Mammary epithelial cell (primary cell): ENCODE measurements at regions not wholly inside any gene's neighbourhood (a gene's known extent, or its start where the extent isn't known, plus 50 kb on each side); places are given as distances from the start of the nearest gene placed in this dataset.

Experiments used
- EZH2 ChIP-seq: IDR thresholded peaks from 2 replicates; pipeline ENCODE4 v1.6.1; 2012; ENCODE audit warnings: low read length, inconsistent platforms, borderline replicate concordance
- TF ChIP-seq, protein P1 (sequence below), 2 donors: IDR thresholded peaks in 1 of 2; conservative IDR thresholded peaks in 1 of 2; 2 replicates each; pipeline ENCODE4 v1.5.1; 2011 to 2012; ENCODE audit warnings: inconsistent platforms in 2 of 2, low read length in 2 of 2, mild to moderate bottlenecking in 2 of 2, control low read depth in 1 of 2, low read depth in 1 of 2; ENCODE audit not compliant: insufficient read depth in 1 of 2; ENCODE audit errors: extremely low read depth in 1 of 2

DNA sequence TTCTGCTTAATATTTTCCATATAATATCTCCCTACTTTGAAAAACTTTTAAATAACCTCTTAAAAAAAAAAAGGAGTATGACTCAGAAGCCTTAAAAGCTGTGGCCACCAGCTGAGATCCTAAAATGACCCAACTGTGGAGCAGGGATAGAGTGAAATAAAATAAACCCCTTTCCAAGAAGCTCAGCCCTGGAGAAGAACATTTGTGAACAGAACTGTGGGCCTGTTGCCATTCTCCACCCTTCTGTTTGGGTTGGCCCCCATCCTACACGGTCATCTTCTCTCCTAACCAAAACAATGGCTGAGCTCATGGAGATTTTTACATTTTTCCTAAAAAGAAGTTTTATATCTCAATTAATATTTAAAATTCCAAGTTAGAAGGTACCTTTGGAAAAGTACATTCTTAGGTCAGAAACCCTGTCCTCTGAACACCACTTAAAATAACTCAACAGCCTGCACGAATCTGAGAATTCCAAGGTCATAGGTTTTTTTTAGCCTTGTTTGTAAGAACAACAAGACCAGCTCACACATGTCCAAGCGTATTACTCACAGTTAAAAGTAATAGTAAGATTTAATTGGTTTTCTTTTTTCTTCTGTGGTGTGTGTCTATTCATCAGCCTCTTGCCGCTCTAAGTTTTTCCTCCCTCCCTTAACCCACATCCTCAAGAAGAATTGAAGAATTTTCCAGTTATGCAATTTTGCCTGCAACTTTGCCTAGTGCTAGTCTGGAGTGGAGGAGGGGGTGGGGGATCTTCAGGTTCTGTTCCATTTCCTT is 107.7 kb upstream of the ERRFI1 start:
- TF ChIP-seq, protein P1, sequence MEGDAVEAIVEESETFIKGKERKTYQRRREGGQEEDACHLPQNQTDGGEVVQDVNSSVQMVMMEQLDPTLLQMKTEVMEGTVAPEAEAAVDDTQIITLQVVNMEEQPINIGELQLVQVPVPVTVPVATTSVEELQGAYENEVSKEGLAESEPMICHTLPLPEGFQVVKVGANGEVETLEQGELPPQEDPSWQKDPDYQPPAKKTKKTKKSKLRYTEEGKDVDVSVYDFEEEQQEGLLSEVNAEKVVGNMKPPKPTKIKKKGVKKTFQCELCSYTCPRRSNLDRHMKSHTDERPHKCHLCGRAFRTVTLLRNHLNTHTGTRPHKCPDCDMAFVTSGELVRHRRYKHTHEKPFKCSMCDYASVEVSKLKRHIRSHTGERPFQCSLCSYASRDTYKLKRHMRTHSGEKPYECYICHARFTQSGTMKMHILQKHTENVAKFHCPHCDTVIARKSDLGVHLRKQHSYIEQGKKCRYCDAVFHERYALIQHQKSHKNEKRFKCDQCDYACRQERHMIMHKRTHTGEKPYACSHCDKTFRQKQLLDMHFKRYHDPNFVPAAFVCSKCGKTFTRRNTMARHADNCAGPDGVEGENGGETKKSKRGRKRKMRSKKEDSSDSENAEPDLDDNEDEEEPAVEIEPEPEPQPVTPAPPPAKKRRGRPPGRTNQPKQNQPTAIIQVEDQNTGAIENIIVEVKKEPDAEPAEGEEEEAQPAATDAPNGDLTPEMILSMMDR (conservative IDR thresholded peaks at IDR 0.05 in 1 of 2, IDR thresholded peaks at IDR 0.05 in 1 of 2; ENCODE audit: extremely low read depth in 1 of 2, insufficient read depth in 1 of 2, low read depth in 1 of 2, low read length in 2 of 2) = no peak
- no peak for TF ChIP-seq EZH2
